H1 (cell line): ENCODE measurements at regions not wholly inside any gene's neighbourhood (a gene's known extent, or its start where the extent isn't known, plus 50 kb on each side); places are given as distances from the start of the nearest gene placed in this dataset.

Experiments
- CHD2 ChIP-seq: IDR thresholded peaks from 2 replicates; pipeline ENCODE4 v1.6.1; 2012; ENCODE audit warnings: low read length, improper control_type of control experiment
- CREB1 ChIP-seq: IDR thresholded peaks from 2 replicates; pipeline ENCODE4 v1.6.1; 2012; ENCODE audit warnings: inconsistent platforms
- EP300 ChIP-seq, 2 experiments: IDR thresholded peaks; 1 replicate in 1 of 2; 2 replicates in 1 of 2; pipeline ENCODE4 v1.6.1; 2011 to 2012; ENCODE audit warnings: low read depth in 2 of 2, low read length in 2 of 2, mild to moderate bottlenecking in 2 of 2, borderline replicate concordance in 1 of 2, inconsistent platforms in 1 of 2, moderate library complexity in 1 of 2
- EZH2 ChIP-seq: fragments of 200-600 bp; sonication (generic); IDR thresholded peaks from 2 replicates; pipeline ENCODE4 v1.7.1; 2012; ENCODE audit warnings: low read depth, mild to moderate bottlenecking, moderate library complexity, low read length, inconsistent platforms; ENCODE audit not compliant: severe bottlenecking
- TF ChIP-seq, protein P1 (sequence below), 3 experiments: IDR thresholded peaks; 1 replicate in 2 of 3; 2 replicates in 1 of 3; pipeline versions ENCODE4 v1.5.1 to v1.6.1; 2011; ENCODE audit warnings: low read length in 3 of 3, mild to moderate bottlenecking in 3 of 3, inconsistent platforms in 2 of 3, low read depth in 1 of 3, moderate library complexity in 1 of 3; ENCODE audit not compliant: insufficient read depth in 1 of 3; ENCODE audit errors: control extremely low read depth in 1 of 3

GRCh38 chr5:4207486-4207885 is 611.9 kb downstream of the IRX1 start:
- TF ChIP-seq, protein P1, sequence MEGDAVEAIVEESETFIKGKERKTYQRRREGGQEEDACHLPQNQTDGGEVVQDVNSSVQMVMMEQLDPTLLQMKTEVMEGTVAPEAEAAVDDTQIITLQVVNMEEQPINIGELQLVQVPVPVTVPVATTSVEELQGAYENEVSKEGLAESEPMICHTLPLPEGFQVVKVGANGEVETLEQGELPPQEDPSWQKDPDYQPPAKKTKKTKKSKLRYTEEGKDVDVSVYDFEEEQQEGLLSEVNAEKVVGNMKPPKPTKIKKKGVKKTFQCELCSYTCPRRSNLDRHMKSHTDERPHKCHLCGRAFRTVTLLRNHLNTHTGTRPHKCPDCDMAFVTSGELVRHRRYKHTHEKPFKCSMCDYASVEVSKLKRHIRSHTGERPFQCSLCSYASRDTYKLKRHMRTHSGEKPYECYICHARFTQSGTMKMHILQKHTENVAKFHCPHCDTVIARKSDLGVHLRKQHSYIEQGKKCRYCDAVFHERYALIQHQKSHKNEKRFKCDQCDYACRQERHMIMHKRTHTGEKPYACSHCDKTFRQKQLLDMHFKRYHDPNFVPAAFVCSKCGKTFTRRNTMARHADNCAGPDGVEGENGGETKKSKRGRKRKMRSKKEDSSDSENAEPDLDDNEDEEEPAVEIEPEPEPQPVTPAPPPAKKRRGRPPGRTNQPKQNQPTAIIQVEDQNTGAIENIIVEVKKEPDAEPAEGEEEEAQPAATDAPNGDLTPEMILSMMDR (IDR thresholded peaks at IDR 0.05; ENCODE audit: control extremely low read depth in 1 of 3, insufficient read depth in 1 of 3, low read depth in 1 of 3, low read length in 3 of 3), result no peak
- no peak for TF ChIP-seq EZH2
- TF ChIP-seq CREB1, result no peak
- no peak for TF ChIP-seq EP300 (IDR thresholded peaks at IDR 0.05; ENCODE audit: borderline replicate concordance in 1 of 2, low read depth in 2 of 2, low read length in 2 of 2)
- TF ChIP-seq CHD2, result no peak
